CD4-positive, alpha-beta memory T cell (primary cell): ENCODE measurements at regions not wholly inside any gene's neighbourhood (a gene's known extent, or its start where the extent isn't known, plus 50 kb on each side); places are given as distances from the start of the nearest gene placed in this dataset.

ENCODE experiments used
- CTCF ChIA-PET: fragments of 350-600 bp; sonication (Branson Sonifier 250); formaldehyde crosslinking; loops from one replicate; lab custom pipeline; 2021; ENCODE audit warnings: inconsistent platforms; ENCODE audit not compliant: partially characterized antibody; lab: Charles Lee
- POLR2A ChIA-PET: fragments of 350-600 bp; sonication (Branson Sonifier 250); formaldehyde crosslinking; loops from one replicate; lab custom pipeline; 2021; ENCODE audit not compliant: partially characterized antibody; lab: Charles Lee
- DNase-seq, 5 donors: peaks; one replicate each; pipeline versions ENCODE4 v3.0.0 to v3.0.0-alpha.2; 2020 to 2022; ENCODE audit warnings: mixed read lengths in 1 of 5
- H3K27ac ChIP-seq: one replicate; pipeline ENCODE4 v1.7.0; 2013; ENCODE audit warnings: low read depth, low read length
- H3K27me3 ChIP-seq: 2 replicates; pipeline ENCODE4 v1.7.0; 2013; ENCODE audit warnings: mild to moderate bottlenecking, low read length, moderate library complexity; ENCODE audit not compliant: insufficient read depth
- H3K36me3 ChIP-seq: 2 replicates; pipeline ENCODE4 v1.7.0; 2013; ENCODE audit warnings: mild to moderate bottlenecking, low read length, moderate library complexity; ENCODE audit not compliant: insufficient read depth
- H3K4me1 ChIP-seq: 2 replicates; pipeline ENCODE4 v1.7.0; 2013; ENCODE audit warnings: mild to moderate bottlenecking, low read length, moderate library complexity; ENCODE audit not compliant: insufficient read depth
- H3K4me3 ChIP-seq, 2 donors: one replicate each; pipeline ENCODE4 v1.7.0; 2013; ENCODE audit warnings: low read length in 2 of 2, mild to moderate bottlenecking in 1 of 2
- H3K9me3 ChIP-seq, 2 donors: one replicate each; pipeline ENCODE4 v1.7.0; 2013; ENCODE audit warnings: low read length in 2 of 2, control low read depth in 1 of 2; ENCODE audit not compliant: control insufficient read depth in 1 of 2
- H3K27ac Mint-ChIP-seq, 7 donors: one replicate each; pipeline ENCODE4 v1.8.0; 2020 to 2021; ENCODE audit warnings: mixed read lengths in 7 of 7, mild to moderate bottlenecking in 6 of 7, inconsistent platforms in 3 of 7, moderate library complexity in 3 of 7
- H3K27me3 Mint-ChIP-seq, 2 donors: one replicate each; pipeline ENCODE4 v1.8.0; 2020 to 2021; ENCODE audit warnings: mixed read lengths in 2 of 2
- H3K36me3 Mint-ChIP-seq, 2 donors: one replicate each; pipeline ENCODE4 v1.8.0; 2020 to 2021; ENCODE audit warnings: mixed read lengths in 2 of 2, inconsistent platforms in 1 of 2, mild to moderate bottlenecking in 1 of 2
- H3K4me1 Mint-ChIP-seq, 4 donors: one replicate each; pipeline ENCODE4 v1.8.0; 2020 to 2021; ENCODE audit warnings: mixed read lengths in 4 of 4, mild to moderate bottlenecking in 1 of 4
- H3K4me3 Mint-ChIP-seq, 8 donors: one replicate each; pipeline ENCODE4 v1.8.0; 2020 to 2021; ENCODE audit warnings: mixed read lengths in 8 of 8, mild to moderate bottlenecking in 7 of 8, moderate library complexity in 6 of 8, inconsistent platforms in 3 of 8
- H3K9me3 Mint-ChIP-seq, 8 donors: one replicate each; pipeline ENCODE4 v1.8.0; 2020 to 2021; ENCODE audit warnings: mixed read lengths in 8 of 8, mild to moderate bottlenecking in 5 of 8, inconsistent platforms in 3 of 8, moderate library complexity in 1 of 8
- intact Hi-C: fragments of 100-400 bp; cut with micrococcal nuclease; formaldehyde crosslinking; loops from one replicate; pipeline ENCODE4 v1.15.1; 2023

DNA sequence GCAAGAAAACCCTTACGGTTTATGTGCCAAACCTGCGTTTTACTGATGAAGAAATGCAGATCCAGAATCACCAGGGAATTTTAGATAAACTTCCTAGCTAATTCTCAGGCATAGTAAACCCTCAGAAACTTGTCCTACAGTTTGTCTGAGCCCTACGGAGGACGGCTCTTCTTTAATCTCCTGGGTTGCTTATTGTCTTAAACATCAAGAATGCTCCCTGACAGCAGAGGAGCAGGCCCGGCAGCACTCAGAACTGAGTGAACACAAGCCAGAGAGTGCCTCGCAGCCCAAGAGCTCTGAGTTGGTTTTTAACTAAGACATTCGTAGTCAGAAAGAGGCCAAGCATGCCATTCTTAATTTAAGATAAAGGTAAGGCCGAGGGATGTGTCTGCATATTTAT, 114.7 kb upstream of the ERCC6L2 start:
- no peak overlapping the region for H3K27ac Mint-ChIP-seq
- CTCF ChIA-PET, result interaction anchor here (1.8 kb wide), 1 partner anchor 9 kb away, joined by 4 read pairs; no protein-coding TSS in a partner anchor
- H3K27ac ChIP-seq, result no peak overlapping the region
- no peaks in the 10 kb centered on the region for H3K27me3 Mint-ChIP-seq
- no peak overlapping the region for H3K4me3 ChIP-seq
- POLR2A ChIA-PET, result no interaction called here
- no peaks in the 10 kb centered on the region for H3K9me3 ChIP-seq
- no peaks in the 10 kb centered on the region for H3K4me1 ChIP-seq
- H3K27me3 ChIP-seq, result no peaks in the 10 kb centered on the region
- no peaks in the 10 kb centered on the region for H3K36me3 ChIP-seq
- no peaks in the 10 kb centered on the region for H3K36me3 Mint-ChIP-seq
- intact Hi-C loops, result no loop called here
- DNase-seq, result no peak
- no peaks in the 10 kb centered on the region for H3K9me3 Mint-ChIP-seq
- peaks cover 0 to 3% (median under 1%) of the 10 kb centered on the region in 4 donors for H3K4me1 Mint-ChIP-seq
- no peak overlapping the region for H3K4me3 Mint-ChIP-seq

DNA sequence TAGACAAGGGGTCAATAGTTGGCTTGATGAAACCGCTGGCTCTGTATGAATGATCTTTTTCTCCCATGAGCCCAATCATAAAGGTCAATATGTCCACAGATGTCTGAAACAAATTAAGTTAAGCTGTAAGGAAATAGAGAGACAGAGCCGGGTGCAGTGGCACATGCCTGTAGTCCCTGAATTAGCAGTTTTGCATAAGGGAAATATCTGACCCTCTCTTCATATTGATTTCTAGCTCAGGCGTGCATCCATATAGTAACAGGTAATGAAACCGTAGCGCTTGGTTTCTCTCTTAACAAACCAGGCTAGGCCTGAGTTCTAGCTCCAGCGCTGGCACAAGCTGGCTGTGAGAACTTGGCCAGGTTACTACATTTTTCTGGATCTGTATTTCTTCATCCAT, 118.1 kb upstream of the ERCC6L2 start:
- H3K4me1 Mint-ChIP-seq, result no peaks in the 10 kb centered on the region

DNA sequence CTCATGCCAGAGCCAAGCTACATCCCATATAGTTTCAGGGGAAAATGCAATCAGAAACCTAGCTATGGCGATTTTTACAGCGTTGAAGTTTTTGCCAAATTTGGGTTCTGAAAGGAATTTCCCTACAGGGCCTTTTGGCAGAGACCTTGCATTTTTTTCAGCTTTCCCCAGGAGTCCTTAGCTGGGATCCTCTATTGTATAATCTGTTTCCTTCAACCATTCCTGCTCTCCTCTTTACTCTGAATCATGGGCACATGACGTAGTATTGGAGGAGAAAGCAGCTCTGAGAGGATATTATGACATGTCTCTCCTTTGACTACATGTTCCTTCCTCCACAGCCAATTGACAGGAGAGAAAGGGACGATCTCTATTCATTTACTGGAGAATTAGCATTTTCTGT, 118.5 kb upstream of the ERCC6L2 start:
- Mint-ChIP-seq H3K27me3 (no peaks in the 10 kb centered on the region), H3K36me3 (no peaks in the 10 kb centered on the region), H3K4me3 (no peak overlapping the region), H3K4me1 (no peaks in the 10 kb centered on the region), H3K27ac (no peak overlapping the region), H3K9me3 (no peaks in the 10 kb centered on the region)
- H3K27ac ChIP-seq, result no peak overlapping the region
- no peaks in the 10 kb centered on the region for H3K36me3 ChIP-seq
- H3K27me3 ChIP-seq, result no peaks in the 10 kb centered on the region
- DNase-seq, result no peak
- ChIA-PET CTCF (interaction anchor here (1.2 kb wide), 1 partner anchor 16 kb away, joined by 3 read pairs; no protein-coding TSS in a partner anchor), POLR2A (no interaction called here)
- intact Hi-C loops, result no loop called here
- no peaks in the 10 kb centered on the region for H3K4me1 ChIP-seq
- no peak overlapping the region for H3K4me3 ChIP-seq
- H3K9me3 ChIP-seq, result no peaks in the 10 kb centered on the region

More for the DNA sequence above, 118.1 kb upstream of the ERCC6L2 start:
- no peaks in the 10 kb centered on the region for H3K9me3 ChIP-seq
- H3K36me3 Mint-ChIP-seq, result no peaks in the 10 kb centered on the region
- H3K27ac Mint-ChIP-seq, result no peak overlapping the region
- H3K9me3 Mint-ChIP-seq, result no peaks in the 10 kb centered on the region
- H3K4me3 Mint-ChIP-seq, result no peak overlapping the region
- POLR2A ChIA-PET, result no interaction called here
- no peaks in the 10 kb centered on the region for H3K27me3 Mint-ChIP-seq
- CTCF ChIA-PET, result interaction anchor here (1.2 kb wide), 1 partner anchor 16 kb away, joined by 3 read pairs; no protein-coding TSS in a partner anchor
- no peak for DNase-seq
- no peaks in the 10 kb centered on the region for H3K27me3 ChIP-seq
- no peaks in the 10 kb centered on the region for H3K4me1 ChIP-seq
- no peak overlapping the region for H3K4me3 ChIP-seq
- intact Hi-C loops, result no loop called here
- H3K27ac ChIP-seq, result no peak overlapping the region
- no peaks in the 10 kb centered on the region for H3K36me3 ChIP-seq

DNA sequence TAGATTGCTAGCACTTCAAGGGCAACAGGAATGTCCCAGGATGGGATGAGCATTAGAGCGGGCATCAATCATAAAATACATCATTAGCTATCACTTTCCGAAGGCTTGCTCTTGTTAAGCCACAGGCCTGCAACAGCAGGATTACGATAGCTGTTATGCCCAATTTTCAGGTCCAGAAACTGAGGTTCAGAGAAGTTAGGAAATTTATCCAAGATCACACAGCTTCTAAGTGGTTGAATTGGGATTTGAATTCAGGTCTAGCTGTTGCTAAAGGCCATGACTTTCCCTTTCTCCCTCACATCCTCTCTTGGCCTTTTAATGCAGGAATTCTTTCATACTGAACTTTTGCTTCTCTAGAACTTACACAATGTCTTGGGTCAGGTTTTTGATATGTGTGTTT, 119.4 kb upstream of the ERCC6L2 start:
- H3K4me3 Mint-ChIP-seq, result no peak overlapping the region
- CTCF ChIA-PET, result no interaction called here

DNA sequence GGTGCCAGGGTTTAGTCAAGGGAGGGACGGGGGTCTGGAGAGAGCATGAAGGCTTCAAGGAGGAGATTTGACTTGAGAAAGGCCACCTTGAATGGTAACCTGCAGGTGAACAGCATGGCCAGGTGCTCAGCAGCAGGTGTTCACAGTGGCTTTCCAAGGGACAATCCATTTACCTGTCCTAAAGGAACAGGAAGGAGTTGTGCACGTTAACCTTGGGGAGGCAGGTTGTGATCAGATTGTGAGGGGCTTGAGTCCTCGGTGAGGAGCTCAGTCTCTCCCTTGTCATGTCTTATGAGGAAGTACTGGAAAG, 120.1 kb upstream of the ERCC6L2 start:
- Mint-ChIP-seq H3K9me3 (no peaks in the 10 kb centered on the region), H3K4me3 (no peak overlapping the region), H3K4me1 (peaks cover 3 to 9% (median 5%) of the 10 kb centered on the region in 4 donors), H3K36me3 (no peaks in the 10 kb centered on the region), H3K27me3 (peaks cover 0 to 3% of the 10 kb centered on the region in 2 donors), H3K27ac (no peak overlapping the region)
- Histone ChIP-seq H3K36me3 (no peaks in the 10 kb centered on the region), H3K9me3 (no peaks in the 10 kb centered on the region), H3K4me3 (no peak overlapping the region), H3K27ac (no peak overlapping the region), H3K27me3 (no peaks in the 10 kb centered on the region), H3K4me1 (peaks cover 9% of the 10 kb centered on the region)
- intact Hi-C loops, result no loop called here
- ChIA-PET POLR2A (no interaction called here), CTCF (no interaction called here)
- DNase-seq, result no peak

More for the DNA sequence above, 119.4 kb upstream of the ERCC6L2 start:
- H3K4me3 ChIP-seq, result no peak overlapping the region
- peaks cover 0 to under 1% of the 10 kb centered on the region in 2 donors for H3K27me3 Mint-ChIP-seq
- H3K27ac Mint-ChIP-seq, result no peak overlapping the region
- DNase-seq, result no peak
- H3K27me3 ChIP-seq, result no peaks in the 10 kb centered on the region
- no peak overlapping the region for H3K27ac ChIP-seq
- no peaks in the 10 kb centered on the region for H3K36me3 ChIP-seq
- intact Hi-C loops, result no loop called here
- peaks cover 1% of the 10 kb centered on the region for H3K4me1 ChIP-seq
- no peaks in the 10 kb centered on the region for H3K9me3 Mint-ChIP-seq
- no peaks in the 10 kb centered on the region for H3K9me3 ChIP-seq
- H3K4me1 Mint-ChIP-seq, result peaks cover under 1 to 2% (median under 1%) of the 10 kb centered on the region in 4 donors
- H3K36me3 Mint-ChIP-seq, result no peaks in the 10 kb centered on the region
- POLR2A ChIA-PET, result no interaction called here

DNA sequence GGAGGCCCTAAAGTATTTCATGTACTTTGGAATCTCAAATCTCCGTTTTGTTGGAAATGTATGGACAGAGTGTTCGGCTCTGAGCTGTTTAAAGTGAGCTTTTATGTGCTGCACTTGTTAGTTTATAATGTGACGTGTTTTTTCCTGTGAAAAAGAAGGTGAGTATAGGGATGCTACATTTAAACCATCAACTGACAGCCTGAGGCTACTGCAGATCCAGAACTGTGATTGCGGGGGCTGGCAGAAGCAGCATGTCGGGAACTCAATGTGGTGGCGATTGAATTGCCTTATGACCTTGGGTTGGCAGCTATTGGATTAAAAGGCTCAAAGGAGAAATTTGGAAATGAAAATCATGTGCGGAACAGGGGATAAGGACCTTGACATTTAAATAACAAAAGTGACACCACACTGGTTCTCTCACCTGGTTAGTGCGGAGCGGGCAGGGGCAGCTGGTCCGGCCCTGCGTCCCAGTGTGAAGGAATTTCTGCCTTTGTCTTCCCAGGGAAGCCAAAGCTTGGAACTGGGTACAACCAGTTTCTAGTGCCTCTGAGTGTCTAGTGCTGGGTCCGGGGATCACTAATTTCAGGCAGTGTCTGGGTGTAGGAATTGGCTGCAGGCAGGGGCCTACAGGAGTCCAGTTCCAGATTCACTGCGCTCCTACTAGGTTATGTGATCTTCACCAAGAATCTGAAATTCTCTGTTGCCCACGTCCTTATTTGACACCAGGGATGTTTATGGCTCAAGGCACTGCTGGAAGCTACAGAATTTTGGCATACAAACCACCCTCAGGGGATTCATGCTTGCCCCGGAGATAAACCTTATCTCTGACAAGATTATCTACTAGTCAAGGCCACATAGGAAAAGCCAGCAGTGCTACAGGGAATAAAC, 120.7 kb upstream of the ERCC6L2 start:
- Histone ChIP-seq H3K9me3 (no peaks in the 10 kb centered on the region), H3K27ac (no peak overlapping the region), H3K36me3 (no peaks in the 10 kb centered on the region), H3K4me3 (no peak overlapping the region), H3K4me1 (peaks cover 15% of the 10 kb centered on the region), H3K27me3 (no peaks in the 10 kb centered on the region)
- DNase-seq, result no peak
- Mint-ChIP-seq H3K27ac (no peak overlapping the region), H3K4me1 (peaks cover 6 to 13% (median 8%) of the 10 kb centered on the region in 4 donors), H3K4me3 (no peak overlapping the region), H3K9me3 (no peaks in the 10 kb centered on the region), H3K27me3 (peaks cover 0 to 3% of the 10 kb centered on the region in 2 donors), H3K36me3 (no peaks in the 10 kb centered on the region)
- ChIA-PET CTCF (no interaction called here), POLR2A (no interaction called here)
- intact Hi-C loops, result no loop called here

DNA sequence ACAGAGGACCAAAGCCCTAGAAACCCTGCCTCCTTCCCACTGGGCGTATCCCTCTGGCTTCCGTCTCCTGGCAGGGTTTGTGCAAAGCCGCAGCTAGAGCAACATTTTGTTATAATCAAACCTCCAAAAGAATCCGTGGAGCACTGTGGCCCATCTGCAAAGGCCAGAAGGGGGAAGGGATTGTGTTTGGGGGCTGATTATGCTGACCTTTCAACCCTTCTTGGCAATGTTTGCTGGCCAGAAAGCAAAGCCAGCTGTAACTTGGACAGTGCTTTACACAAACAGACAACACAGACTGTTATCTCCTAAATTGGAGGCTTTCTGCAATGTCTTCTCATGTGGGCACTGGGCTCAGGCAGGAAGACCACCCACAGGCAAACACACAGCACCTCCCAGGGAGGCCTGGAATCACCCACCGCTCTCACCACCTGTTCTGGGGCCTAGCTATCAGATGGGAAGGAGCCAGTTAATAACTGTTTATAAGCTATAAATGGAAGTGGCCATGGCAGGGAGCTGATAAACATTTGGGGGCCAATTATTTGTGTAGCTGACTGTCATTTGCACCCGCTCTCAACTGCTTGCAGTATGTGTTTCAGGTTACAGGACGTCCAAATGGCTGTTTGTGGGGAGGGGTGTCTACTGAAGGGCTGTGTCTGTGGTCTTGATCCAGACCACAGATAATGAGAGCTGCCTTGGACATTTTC, 121.6 kb upstream of the ERCC6L2 start:
- Histone ChIP-seq H3K9me3 (no peaks in the 10 kb centered on the region), H3K27ac (no peak overlapping the region), H3K4me3 (no peak overlapping the region), H3K36me3 (no peaks in the 10 kb centered on the region), H3K27me3 (no peaks in the 10 kb centered on the region), H3K4me1 (peaks cover 23% of the 10 kb centered on the region)
- ChIA-PET CTCF (no interaction called here), POLR2A (no interaction called here)
- intact Hi-C loops, result no loop called here
- DNase-seq, result no peak
- Mint-ChIP-seq H3K4me1 (peaks cover 6 to 18% (median 10%) of the 10 kb centered on the region in 4 donors), H3K27me3 (peaks cover 0 to 3% of the 10 kb centered on the region in 2 donors), H3K27ac (no peak overlapping the region), H3K4me3 (no peak overlapping the region), H3K9me3 (no peaks in the 10 kb centered on the region), H3K36me3 (no peaks in the 10 kb centered on the region)
